ENCODE measurements at regions not wholly inside any gene's neighbourhood (a gene's known extent, or its start where the extent isn't known, plus 50 kb on each side); places are given as distances from the start of the nearest gene placed in this dataset.

GRCh38 chr10:10498781-10499180 lies 518.9 kb upstream of the CELF2 start:
- H3K4me2 ChIP-seq (ENCODE audit: low read length) = no peak overlapping the region
- H3K27me3 ChIP-seq (ENCODE audit: control insufficient read depth, low read length) = no peaks in the 10 kb centered on the region
- no peaks in the 10 kb centered on the region for H3K79me2 ChIP-seq (ENCODE audit: control insufficient read depth, low read length)
- H3K36me3 ChIP-seq (ENCODE audit: control insufficient read depth, low read length) = no peaks in the 10 kb centered on the region
- no peak overlapping the region for H3K27ac ChIP-seq (ENCODE audit: low read depth, low read length)
- H3K4me3 ChIP-seq (ENCODE audit: low read length) = no peak overlapping the region
- H3F3A ChIP-seq (ENCODE audit: control insufficient read depth, insufficient read depth) = no peaks in the 10 kb centered on the region
- H3K4me1 ChIP-seq (ENCODE audit: control insufficient read depth, low read length) = no peaks in the 10 kb centered on the region
- TF ChIP-seq EZH2phosphoT487 (IDR thresholded peaks at IDR 0.05; ENCODE audit: borderline replicate concordance, low read length) (no peak), CTCF (IDR thresholded peaks at IDR 0.05; ENCODE audit: low read depth, low read length, poor library complexity, severe bottlenecking) (no peak)
- H3K9me2 ChIP-seq (replicated peaks; ENCODE audit: control insufficient read depth, low read length) = no peaks in the 10 kb centered on the region
- no peaks in the 10 kb centered on the region for H4K20me1 ChIP-seq (ENCODE audit: control insufficient read depth, insufficient read depth, low read depth, low read length)
- H3K9me3 ChIP-seq (ENCODE audit: control insufficient read depth, insufficient read depth, low read length) = no peaks in the 10 kb centered on the region

- Histone ChIP-seq H3K9me2 (replicated peaks; ENCODE audit: control insufficient read depth, low read length) (no peaks in the 10 kb centered on the region), H3K36me3 (ENCODE audit: control insufficient read depth, low read length) (no peaks in the 10 kb centered on the region), H3F3A (ENCODE audit: control insufficient read depth, insufficient read depth) (no peaks in the 10 kb centered on the region), H3K27ac (ENCODE audit: low read depth, low read length) (no peak overlapping the region), H3K27me3 (ENCODE audit: control insufficient read depth, low read length) (no peaks in the 10 kb centered on the region), H3K4me1 (ENCODE audit: control insufficient read depth, low read length) (no peaks in the 10 kb centered on the region), H3K79me2 (ENCODE audit: control insufficient read depth, low read length) (no peaks in the 10 kb centered on the region), H3K4me2 (ENCODE audit: low read length) (no peak overlapping the region), H4K20me1 (ENCODE audit: control insufficient read depth, insufficient read depth, low read depth, low read length) (no peaks in the 10 kb centered on the region), H3K4me3 (ENCODE audit: low read length) (no peak overlapping the region), H3K9me3 (ENCODE audit: control insufficient read depth, insufficient read depth, low read length) (no peaks in the 10 kb centered on the region)
- no peak for TF ChIP-seq CTCF (IDR thresholded peaks at IDR 0.05; ENCODE audit: low read depth, low read length, poor library complexity, severe bottlenecking)
- TF ChIP-seq EZH2phosphoT487 (IDR thresholded peaks at IDR 0.05; ENCODE audit: borderline replicate concordance, low read length) = no peak
Observed at GRCh38 chr10:10499839-10500238, 517.8 kb upstream of the CELF2 start.

GRCh38 chr10:10500937-10501336 lies 516.7 kb upstream of the CELF2 start:
- Histone ChIP-seq H4K20me1 (ENCODE audit: control insufficient read depth, insufficient read depth, low read depth, low read length) (no peaks in the 10 kb centered on the region), H3K36me3 (ENCODE audit: control insufficient read depth, low read length) (no peaks in the 10 kb centered on the region), H3K79me2 (ENCODE audit: control insufficient read depth, low read length) (no peaks in the 10 kb centered on the region), H3K27me3 (ENCODE audit: control insufficient read depth, low read length) (no peaks in the 10 kb centered on the region), H3F3A (ENCODE audit: control insufficient read depth, insufficient read depth) (no peaks in the 10 kb centered on the region), H3K27ac (ENCODE audit: low read depth, low read length) (no peak overlapping the region), H3K4me3 (ENCODE audit: low read length) (no peak overlapping the region), H3K9me2 (replicated peaks; ENCODE audit: control insufficient read depth, low read length) (no peaks in the 10 kb centered on the region), H3K4me1 (ENCODE audit: control insufficient read depth, low read length) (no peaks in the 10 kb centered on the region), H3K9me3 (ENCODE audit: control insufficient read depth, insufficient read depth, low read length) (no peaks in the 10 kb centered on the region), H3K4me2 (ENCODE audit: low read length) (no peak overlapping the region)
- TF ChIP-seq EZH2phosphoT487 (IDR thresholded peaks at IDR 0.05; ENCODE audit: borderline replicate concordance, low read length) = no peak
- TF ChIP-seq CTCF (IDR thresholded peaks at IDR 0.05; ENCODE audit: low read depth, low read length, poor library complexity, severe bottlenecking) = no peak

GRCh38 chr10:10503772-10504171 lies 513.9 kb upstream of the CELF2 start:
- H3K9me3 ChIP-seq (ENCODE audit: control insufficient read depth, insufficient read depth, low read length) = no peaks in the 10 kb centered on the region
- no peak overlapping the region for H3K4me3 ChIP-seq (ENCODE audit: low read length)
- H3K36me3 ChIP-seq (ENCODE audit: control insufficient read depth, low read length) = no peaks in the 10 kb centered on the region
- H3K4me2 ChIP-seq (ENCODE audit: low read length) = no peak overlapping the region
- no peak for TF ChIP-seq CTCF (IDR thresholded peaks at IDR 0.05; ENCODE audit: low read depth, low read length, poor library complexity, severe bottlenecking)
- no peak for TF ChIP-seq EZH2phosphoT487 (IDR thresholded peaks at IDR 0.05; ENCODE audit: borderline replicate concordance, low read length)
- no peaks in the 10 kb centered on the region for H3F3A ChIP-seq (ENCODE audit: control insufficient read depth, insufficient read depth)
- no peak overlapping the region for H3K27ac ChIP-seq (ENCODE audit: low read depth, low read length)
- H4K20me1 ChIP-seq (ENCODE audit: control insufficient read depth, insufficient read depth, low read depth, low read length) = no peaks in the 10 kb centered on the region
- no peaks in the 10 kb centered on the region for H3K4me1 ChIP-seq (ENCODE audit: control insufficient read depth, low read length)
- no peaks in the 10 kb centered on the region for H3K9me2 ChIP-seq (replicated peaks; ENCODE audit: control insufficient read depth, low read length)
- H3K79me2 ChIP-seq (ENCODE audit: control insufficient read depth, low read length) = no peaks in the 10 kb centered on the region
- no peaks in the 10 kb centered on the region for H3K27me3 ChIP-seq (ENCODE audit: control insufficient read depth, low read length)

Data from DOHH2 (cell line).